Skeletal muscle cell (primary cell): ENCODE measurements at regions not wholly inside any gene's neighbourhood (a gene's known extent, or its start where the extent isn't known, plus 50 kb on each side); places are given as distances from the start of the nearest gene placed in this dataset.

Source experiments
- DNase-seq: peaks from one replicate; pipeline ENCODE4 v3.0.0-alpha.2; 2010; ENCODE audit warnings: low read depth
- H3K4me3 ChIP-seq: 2 replicates; pipeline ENCODE4 v1.5.1; 2011; ENCODE audit warnings: low read depth, mild to moderate bottlenecking, control low read depth, low read length, moderate library complexity

- no peak overlapping the region for H3K4me3 ChIP-seq
- DNase-seq: no peak
These were observed 369.2 kb downstream of the PLK2 start for GRCh38 chr5:58090704-58091103.

- no peak for DNase-seq
- no peak overlapping the region for H3K4me3 ChIP-seq
These were observed 370.9 kb downstream of the PLK2 start for GRCh38 chr5:58088941-58089340.

- no peak overlapping the region for H3K4me3 ChIP-seq
- no peak for DNase-seq
These were observed 372.0 kb downstream of the PLK2 start for GRCh38 chr5:58087905-58088304.

- no peak for DNase-seq
- no peak overlapping the region for H3K4me3 ChIP-seq
These were observed 372.8 kb downstream of the PLK2 start for GRCh38 chr5:58087123-58087522.

DNA sequence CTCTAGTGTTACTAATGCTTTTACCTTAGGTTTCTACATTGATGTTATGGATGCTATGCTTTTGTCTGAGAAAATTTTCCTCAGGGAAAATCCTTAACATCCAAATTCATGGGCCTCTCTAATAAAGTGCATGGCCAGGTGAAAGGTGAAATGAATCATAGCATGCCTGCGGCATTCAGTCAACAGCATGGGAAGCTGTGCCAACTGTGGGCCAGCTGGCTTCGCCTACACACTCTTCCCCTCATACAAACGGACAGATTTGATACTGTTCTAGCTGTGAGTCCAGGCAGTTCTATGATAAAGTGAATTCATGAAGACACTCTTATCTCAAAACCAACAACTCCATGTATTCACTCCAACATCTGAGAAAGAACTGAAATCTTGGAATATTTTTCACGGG is 374.1 kb downstream of the PLK2 start:
- peak; percentile 25 for DNase-seq
- no peak overlapping the region for H3K4me3 ChIP-seq

DNA sequence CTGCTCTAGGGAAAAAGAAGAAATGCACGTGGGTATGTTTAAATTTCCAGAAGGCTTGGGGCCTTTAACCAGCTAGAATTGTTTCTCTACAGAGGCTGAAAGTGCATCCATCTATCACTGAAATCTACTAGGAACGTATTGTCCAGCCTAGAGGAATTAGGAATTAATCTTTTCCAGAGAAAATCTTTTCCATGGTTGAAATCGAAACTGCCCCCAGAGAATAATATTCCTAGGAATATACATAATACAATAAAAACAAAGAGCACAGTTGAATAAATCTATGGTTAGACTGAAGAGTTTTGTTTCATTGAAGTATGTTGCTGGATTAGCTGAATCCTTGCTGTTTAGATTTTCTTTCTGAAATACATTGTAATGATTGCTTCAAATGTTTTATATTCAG is 378.5 kb downstream of the PLK2 start:
- no peak for DNase-seq
- no peak overlapping the region for H3K4me3 ChIP-seq

DNA sequence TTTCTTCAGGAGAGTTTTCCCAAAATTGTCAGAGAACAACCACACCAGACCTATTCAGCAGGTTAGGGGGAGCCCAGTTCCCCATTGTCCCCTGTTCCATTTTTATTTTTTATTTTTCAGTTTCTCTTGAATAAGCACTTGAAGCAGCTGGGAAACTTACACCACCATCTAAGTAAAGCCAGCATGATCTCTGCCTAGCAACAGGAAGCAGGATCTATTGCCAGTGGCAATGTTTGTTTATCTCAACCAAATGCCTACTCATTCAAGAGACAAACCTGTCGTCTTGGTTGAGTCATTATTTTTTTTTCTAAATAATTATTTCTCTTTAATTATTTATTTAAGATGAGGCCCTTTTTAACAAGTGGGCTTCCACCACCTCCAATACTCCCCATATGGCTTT is 379.3 kb downstream of the PLK2 start:
- DNase-seq: no peak
- no peak overlapping the region for H3K4me3 ChIP-seq

- H3K4me3 ChIP-seq: no peak overlapping the region
- DNase-seq: no peak
These were observed 381.9 kb downstream of the PLK2 start for GRCh38 chr5:58077966-58078365.

GRCh38 chr5:58077416-58077815 is 382.5 kb downstream of the PLK2 start:
- no peak overlapping the region for H3K4me3 ChIP-seq
- no peak for DNase-seq

DNA sequence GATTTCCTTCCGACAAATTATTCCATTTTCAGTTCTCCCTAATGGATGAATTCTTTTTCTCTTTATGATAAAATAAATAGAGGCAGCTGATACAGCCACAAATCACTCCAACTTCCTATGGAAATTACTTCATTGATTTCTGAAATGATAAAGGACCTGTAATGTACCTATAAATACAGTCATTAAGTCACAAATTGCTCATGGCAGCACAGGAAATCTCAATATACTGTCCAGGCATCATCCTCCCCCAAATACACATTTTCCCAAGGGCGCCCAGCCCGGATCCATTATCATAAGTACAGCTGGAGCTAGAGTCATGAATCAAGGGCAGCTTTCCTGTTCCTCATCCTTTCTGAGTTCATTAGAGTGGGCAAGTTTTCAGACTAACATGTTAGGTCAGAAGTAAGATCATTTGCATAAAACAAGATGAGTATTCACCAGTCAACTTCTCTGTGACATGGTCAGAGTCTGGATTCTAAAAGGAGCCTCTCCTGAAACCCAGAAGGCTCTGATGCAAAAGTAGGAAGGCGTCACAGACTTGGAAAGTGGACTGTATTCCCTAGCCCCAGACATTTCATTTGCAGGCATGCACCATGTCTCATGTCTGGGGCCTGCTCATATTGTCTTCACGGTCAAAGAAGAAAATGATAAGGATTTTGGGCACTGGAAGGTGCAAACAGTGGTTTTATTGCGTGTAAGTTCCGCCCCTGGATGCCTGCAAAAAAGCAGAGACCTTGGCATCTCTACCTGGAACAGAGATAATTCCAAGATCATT is 383.2 kb downstream of the PLK2 start:
- no peak for DNase-seq
- no peak overlapping the region for H3K4me3 ChIP-seq

DNA sequence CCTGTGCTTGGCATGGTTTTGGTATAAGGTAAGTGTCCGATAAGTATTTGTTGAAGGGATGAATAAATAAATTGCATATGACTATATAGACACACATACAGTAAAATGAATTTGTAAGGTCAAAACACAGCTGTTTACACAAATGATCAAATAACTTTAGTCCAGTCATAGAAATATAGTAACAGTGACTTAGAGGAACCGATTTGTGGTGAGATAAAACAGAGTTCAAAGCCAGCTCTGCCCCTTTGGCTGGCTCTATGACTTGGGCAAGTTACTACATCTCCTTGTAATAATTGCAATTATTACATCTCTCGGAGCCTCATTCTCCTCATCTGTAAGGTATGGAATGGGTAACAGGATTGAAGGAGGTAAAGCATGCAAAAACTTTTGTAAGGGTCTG is 384.0 kb downstream of the PLK2 start:
- H3K4me3 ChIP-seq: no peak overlapping the region
- no peak for DNase-seq

DNA sequence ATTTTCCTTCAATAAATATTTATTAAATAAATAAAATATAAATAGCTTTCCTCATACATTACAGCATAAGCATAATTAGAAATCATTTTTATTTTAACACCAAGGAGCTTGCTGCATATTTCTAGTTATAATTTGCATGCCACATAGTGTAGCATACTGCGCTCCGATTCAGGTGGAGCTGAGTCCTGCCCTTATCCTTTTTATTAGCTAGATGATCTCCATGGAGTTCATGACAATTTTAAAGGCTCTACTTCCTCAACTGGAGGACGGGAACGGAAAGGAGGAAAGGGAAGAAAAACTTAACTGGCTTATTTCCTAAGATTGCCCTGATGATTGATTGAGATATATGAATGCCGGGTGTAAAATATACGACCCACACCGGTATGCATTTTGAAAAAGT is 385.2 kb downstream of the PLK2 start:
- no peak overlapping the region for H3K4me3 ChIP-seq
- DNase-seq: no peak

GRCh38 chr5:58074222-58074621 is 385.7 kb downstream of the PLK2 start:
- no peak overlapping the region for H3K4me3 ChIP-seq
- no peak for DNase-seq

GRCh38 chr5:58073243-58073642 is 386.6 kb downstream of the PLK2 start:
- no peak overlapping the region for H3K4me3 ChIP-seq
- no peak for DNase-seq

GRCh38 chr5:58072300-58072965 is 387.5 kb downstream of the PLK2 start:
- no peak for DNase-seq
- peak overlapping the region; percentile 12 for H3K4me3 ChIP-seq

- no peak overlapping the region for H3K4me3 ChIP-seq
- no peak for DNase-seq
These were observed 388.3 kb downstream of the PLK2 start for GRCh38 chr5:58071566-58071965.

DNA sequence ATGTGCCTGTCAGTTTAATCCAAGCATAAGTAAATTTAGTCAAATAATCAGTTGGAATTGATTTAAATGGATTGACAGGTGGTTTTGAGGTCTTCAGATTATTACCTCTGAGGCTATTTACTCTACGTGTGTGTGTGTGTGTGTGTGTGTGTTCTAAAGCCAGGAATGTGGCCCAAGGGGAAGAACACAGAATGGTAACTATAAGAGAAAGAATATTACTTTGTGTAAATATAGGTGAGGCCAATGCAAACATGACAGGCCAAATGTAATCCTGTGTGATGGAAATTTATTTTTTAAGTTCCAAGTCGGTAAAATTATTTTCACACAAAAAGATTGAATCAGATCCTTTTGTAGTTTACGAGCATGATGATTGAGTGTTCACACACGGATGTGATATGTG is 390.0 kb downstream of the PLK2 start:
- no peak overlapping the region for H3K4me3 ChIP-seq
- no peak for DNase-seq

- DNase-seq: no peak
- no peak overlapping the region for H3K4me3 ChIP-seq
These were observed 390.7 kb downstream of the PLK2 start for GRCh38 chr5:58069016-58069705.

DNA sequence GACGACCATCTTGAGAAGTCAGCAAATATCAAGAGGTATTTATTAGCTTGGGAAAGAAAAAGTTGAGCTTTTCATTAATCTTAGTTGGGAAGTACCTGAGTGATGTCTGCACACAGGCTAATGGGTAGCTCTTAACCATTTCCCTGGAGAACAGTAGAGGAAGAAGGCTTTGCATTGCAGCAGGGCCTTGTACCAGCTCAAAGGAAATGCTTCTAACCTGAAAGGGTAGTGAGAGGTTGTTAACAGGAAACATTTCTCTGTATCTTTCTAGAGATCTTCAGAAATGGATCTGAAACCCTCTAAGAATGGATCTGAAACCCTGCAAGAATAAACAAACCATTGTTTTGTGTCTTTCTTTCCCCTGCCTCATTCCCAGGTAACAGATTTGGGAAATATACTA is 393.3 kb downstream of the PLK2 start:
- no peak overlapping the region for H3K4me3 ChIP-seq
- DNase-seq: no peak

DNA sequence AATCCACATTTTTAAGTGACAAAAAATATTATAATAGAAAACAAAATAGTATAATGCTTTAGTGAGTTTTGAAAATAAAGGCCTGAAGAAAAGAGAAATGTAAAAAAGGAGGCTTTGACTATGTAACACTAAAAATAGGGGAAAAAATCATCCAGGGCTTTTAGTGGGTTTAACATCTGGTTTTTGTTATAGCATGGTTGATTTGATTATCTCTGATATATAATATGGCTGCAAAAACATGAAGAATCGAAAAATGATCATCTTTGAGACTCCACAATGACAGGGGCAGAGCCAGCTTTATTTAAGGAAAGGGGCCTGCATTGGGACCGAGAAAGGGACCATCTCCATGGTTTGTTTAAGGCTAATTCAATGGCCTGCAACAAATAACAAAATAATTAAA is 393.8 kb downstream of the PLK2 start:
- DNase-seq: no peak
- no peak overlapping the region for H3K4me3 ChIP-seq

- H3K4me3 ChIP-seq: no peak overlapping the region
- no peak for DNase-seq
These were observed 395.1 kb downstream of the PLK2 start for GRCh38 chr5:58064801-58065200.
